OCI-LY3 (cell line): ENCODE measurements at regions not wholly inside any gene's neighbourhood (a gene's known extent, or its start where the extent isn't known, plus 50 kb on each side); places are given as distances from the start of the nearest gene placed in this dataset.

Experiments
- H2AFZ ChIP-seq: fragments of 200-600, 300-600 bp; shearing (Covaris generic); 2 replicates; pipeline ENCODE4 v1.6.0; 2014; ENCODE audit warnings: antibody characterized with exemption, low read depth, low read length
- H3K27ac ChIP-seq: fragments of 200-600, 300-600 bp; sonication (generic); 2 replicates; pipeline ENCODE4 v1.5.1; 2014; ENCODE audit warnings: mild to moderate bottlenecking, low read length, moderate library complexity, mixed read lengths
- H3K27me3 ChIP-seq: fragments of 200-600, 300-600 bp; sonication (generic); 2 replicates; pipeline ENCODE4 v1.6.1; 2014; ENCODE audit warnings: low read depth, low read length, mixed read lengths
- H3K36me3 ChIP-seq: fragments of 200-600, 300-600 bp; sonication (generic); replicated peaks from 2 replicates; pipeline ENCODE3; 2014; ENCODE audit warnings: low read depth, low read length, mixed read lengths
- H3K4me1 ChIP-seq: fragments of 300-600, 200-600 bp; sonication (generic); 2 replicates; pipeline ENCODE4 v1.6.1; 2014; ENCODE audit warnings: low read length, mixed read lengths
- H3K4me2 ChIP-seq: fragments of 200-600, 300-600 bp; sonication (generic); 2 replicates; pipeline ENCODE4 v1.6.1; 2014; ENCODE audit warnings: low read length, mixed read lengths
- H3K4me3 ChIP-seq: fragments of 300-600, 200-600 bp; sonication (generic); 2 replicates; pipeline ENCODE4 v1.5.1; 2014; ENCODE audit warnings: antibody characterized with exemption, mild to moderate bottlenecking, low read length, moderate library complexity
- H3K79me2 ChIP-seq: fragments of 300-600, 200-600 bp; shearing (Covaris generic); 2 replicates; pipeline ENCODE4 v1.6.1; 2014; ENCODE audit warnings: mild to moderate bottlenecking, low read length, mixed read lengths
- H3K9ac ChIP-seq: fragments of 300-600, 200-600 bp; shearing (Covaris generic); 2 replicates; pipeline ENCODE4 v1.6.0; 2014; ENCODE audit warnings: mild to moderate bottlenecking, low read length, moderate library complexity
- H3K9me3 ChIP-seq: fragments of 200-600, 300-600 bp; shearing (Covaris generic); 2 replicates; pipeline ENCODE4 v1.6.1; 2014; ENCODE audit warnings: low read length, mixed read lengths; ENCODE audit not compliant: insufficient read depth
- H4K20me1 ChIP-seq: fragments of 200-600, 300-600 bp; sonication (generic); 2 replicates; pipeline ENCODE4 v1.6.1; 2016; ENCODE audit warnings: low read length, mixed read lengths; ENCODE audit not compliant: insufficient read depth
- CTCF ChIP-seq: fragments of 200-600, 300-600 bp; sonication (generic); IDR thresholded peaks from 2 replicates; pipeline ENCODE4 v1.5.1; 2014; ENCODE audit warnings: antibody characterized with exemption, low read length, low read depth
- EZH2phosphoT487 ChIP-seq: fragments of 200-600 bp; shearing (Covaris generic); IDR thresholded peaks from 2 replicates; pipeline ENCODE4 v1.6.1; 2018; ENCODE audit warnings: antibody characterized with exemption, mixed run types, low read depth

- H2AFZ ChIP-seq: no peak overlapping the region
- H3K4me1 ChIP-seq: peaks cover 3% of the 10 kb centered on the region
- H3K27me3 ChIP-seq: no peaks in the 10 kb centered on the region
- no peaks in the 10 kb centered on the region for H4K20me1 ChIP-seq
- TF ChIP-seq EZH2phosphoT487: no peak
- no peak for TF ChIP-seq CTCF
- no peak overlapping the region for H3K27ac ChIP-seq
- no peaks in the 10 kb centered on the region for H3K9me3 ChIP-seq
- no peak overlapping the region for H3K4me2 ChIP-seq
- H3K9ac ChIP-seq: no peak overlapping the region
- no peaks in the 10 kb centered on the region for H3K79me2 ChIP-seq
- H3K4me3 ChIP-seq: no peak overlapping the region
- H3K36me3 ChIP-seq: no peaks in the 10 kb centered on the region
Observed at GRCh38 chr13:58893396-58893795, 1261.9 kb downstream of the PCDH17 start.

- H3K79me2 ChIP-seq: no peaks in the 10 kb centered on the region
- H3K4me3 ChIP-seq: no peak overlapping the region
- H3K27ac ChIP-seq: no peak overlapping the region
- H3K27me3 ChIP-seq: no peaks in the 10 kb centered on the region
- no peak overlapping the region for H3K9ac ChIP-seq
- H4K20me1 ChIP-seq: no peaks in the 10 kb centered on the region
- no peak overlapping the region for H3K4me2 ChIP-seq
- no peaks in the 10 kb centered on the region for H3K36me3 ChIP-seq
- H3K9me3 ChIP-seq: no peaks in the 10 kb centered on the region
- peaks cover 7% of the 10 kb centered on the region; the same call in 1 of the 2 replicates for H3K4me1 ChIP-seq
- TF ChIP-seq CTCF (no peak), EZH2phosphoT487 (no peak)
- 0 out of 2 replicates have a peak overlapping the region, but pooled peaks have one; percentile 33 for H2AFZ ChIP-seq
Observed at GRCh38 chr13:58906329-58907007, 1257.3 kb downstream of the DIAPH3 start.

- no peak overlapping the region for H3K27ac ChIP-seq
- TF ChIP-seq CTCF (peak; percentile 43), EZH2phosphoT487 (no peak)
- H3K4me3 ChIP-seq: no peak overlapping the region
- peaks cover 7% of the 10 kb centered on the region; the same call in 1 of the 2 replicates for H3K4me1 ChIP-seq
- no peaks in the 10 kb centered on the region for H4K20me1 ChIP-seq
- no peaks in the 10 kb centered on the region for H3K79me2 ChIP-seq
- H3K9me3 ChIP-seq: no peaks in the 10 kb centered on the region
- no peak overlapping the region for H3K4me2 ChIP-seq
- no peaks in the 10 kb centered on the region for H3K27me3 ChIP-seq
- no peaks in the 10 kb centered on the region for H3K36me3 ChIP-seq
- no peak overlapping the region for H2AFZ ChIP-seq
- no peak overlapping the region for H3K9ac ChIP-seq
Observed at GRCh38 chr13:58907347-58907746, 1256.4 kb downstream of the DIAPH3 start.

DNA sequence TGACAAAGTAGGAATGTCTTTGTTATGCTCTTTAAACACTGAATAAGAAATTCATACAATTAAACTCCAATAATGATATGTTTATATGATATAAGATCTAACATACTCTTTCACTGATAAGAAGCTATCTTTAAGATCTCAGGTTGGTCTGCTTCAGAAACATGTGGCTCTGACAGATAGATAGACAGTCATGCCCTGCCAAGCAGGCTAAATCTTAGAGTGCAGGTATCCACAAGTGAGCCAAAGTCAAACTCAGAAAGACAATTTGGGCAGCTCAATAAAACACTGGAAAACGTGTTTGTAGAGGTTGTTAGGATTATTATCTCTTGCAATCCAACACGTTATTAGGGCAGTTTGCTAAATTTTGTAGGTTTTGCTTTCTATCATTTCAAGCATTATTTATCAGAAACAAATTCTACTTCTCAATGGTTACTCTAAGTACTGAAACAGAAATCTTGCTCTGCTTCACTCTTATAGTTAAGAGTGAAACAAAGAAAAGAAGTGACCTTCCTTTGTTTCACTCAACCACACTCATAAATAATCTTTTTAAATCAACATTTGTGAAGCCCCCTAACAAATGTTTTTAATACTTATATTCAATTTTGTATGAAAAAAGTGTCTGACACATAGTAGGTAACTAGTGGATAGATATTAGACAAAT, 1255.6 kb downstream of the DIAPH3 start:
- Histone ChIP-seq H4K20me1 (no peaks in the 10 kb centered on the region), H3K4me3 (no peak overlapping the region), H3K36me3 (no peaks in the 10 kb centered on the region), H2AFZ (no peak overlapping the region), H3K4me1 (peaks cover 7% of the 10 kb centered on the region; the same call in 1 of the 2 replicates), H3K27me3 (no peaks in the 10 kb centered on the region), H3K9me3 (no peaks in the 10 kb centered on the region), H3K27ac (no peak overlapping the region), H3K9ac (no peak overlapping the region), H3K79me2 (no peaks in the 10 kb centered on the region), H3K4me2 (no peak overlapping the region)
- TF ChIP-seq EZH2phosphoT487 (no peak), CTCF (no peak)
